ENCODE measurements at regions not wholly inside any gene's neighbourhood (a gene's known extent, or its start where the extent isn't known, plus 50 kb on each side); places are given as distances from the start of the nearest gene placed in this dataset.

GRCh38 chr12:98151105-98151590 is 364.2 kb upstream of the TMPO start:
- no peak for DNase-seq

- no peak for DNase-seq
These were observed 363.4 kb upstream of the TMPO start for GRCh38 chr12:98151984-98152383.

GRCh38 chr12:98154850-98155249 is 360.5 kb upstream of the TMPO start:
- no peak for DNase-seq

GRCh38 chr12:98156697-98157096 is 358.7 kb upstream of the TMPO start:
- no peak for DNase-seq

GRCh38 chr12:98162906-98163678 is 352.3 kb upstream of the TMPO start:
- no peak for DNase-seq

GRCh38 chr12:98172304-98172703 is 343.1 kb upstream of the TMPO start:
- DNase-seq: no peak

GRCh38 chr12:98172801-98173200 is 342.6 kb upstream of the TMPO start:
- no peak for DNase-seq

GRCh38 chr12:98173773-98174427 is 341.5 kb upstream of the TMPO start:
- DNase-seq: no peak

- DNase-seq: no peak
These were observed 341.0 kb upstream of the TMPO start for GRCh38 chr12:98174428-98174809.

GRCh38 chr12:98178126-98178525 is 337.3 kb upstream of the TMPO start:
- no peak for DNase-seq

GRCh38 chr12:98179151-98179550 is 336.2 kb upstream of the TMPO start:
- no peak for DNase-seq

GRCh38 chr12:98180603-98181002 is 334.8 kb upstream of the TMPO start:
- DNase-seq: no peak

GRCh38 chr12:98182821-98183220 is 332.6 kb upstream of the TMPO start:
- DNase-seq: no peak

- no peak for DNase-seq
These were observed 329.8 kb upstream of the TMPO start for GRCh38 chr12:98185606-98186005.

- DNase-seq: no peak
These were observed 326.7 kb upstream of the TMPO start for GRCh38 chr12:98188650-98189077.

GRCh38 chr12:98194591-98194990 is 320.8 kb upstream of the TMPO start:
- DNase-seq: no peak

- no peak for DNase-seq
These were observed 317.0 kb upstream of the TMPO start for GRCh38 chr12:98198261-98198982.

- no peak for DNase-seq
These were observed 306.6 kb upstream of the TMPO start for GRCh38 chr12:98208816-98209215.

- no peak for DNase-seq
These were observed 303.3 kb upstream of the TMPO start for GRCh38 chr12:98211909-98212695.

- no peak for DNase-seq
These were observed 301.8 kb upstream of the TMPO start for GRCh38 chr12:98213556-98213955.

GRCh38 chr12:98217257-98217656 is 298.1 kb upstream of the TMPO start:
- DNase-seq: no peak

- no peak for DNase-seq
These were observed 294.8 kb upstream of the TMPO start for GRCh38 chr12:98220636-98221035.

Data from skin of body (tissue), 1 donor.